ENCODE measurements at regions not wholly inside any gene's neighbourhood (a gene's known extent, or its start where the extent isn't known, plus 50 kb on each side); places are given as distances from the start of the nearest gene placed in this dataset.
"Not testable (repeated sequence)": the region's sequence is repeated elsewhere in the genome, so short reads cannot be mapped to it uniquely, and the experiment has no call there.

GRCh38 chr6:20340068-20340848 is 61.4 kb upstream of the E2F3 start:
- Histone ChIP-seq H3K4me3 (no peak overlapping the region), H3K27me3 (no peaks in the 10 kb centered on the region), H3K9me3 (no peaks in the 10 kb centered on the region), H3K36me3 (no peaks in the 10 kb centered on the region), H3K4me1 (peaks cover 0 to 6% (median 0%) of the 10 kb centered on the region in 9 donors), H3K27ac (no peak overlapping the region)
- peak in 3 of 8 donors; percentile 12 to 42 (median 25) for ATAC-seq
- no peak for TF ChIP-seq CTCF (IDR thresholded peaks at IDR 0.05)
- WGBS, 2 donors = 82 to 86% methylated on average over 9 of the region's 9 CpGs
- intact Hi-C loops (cut with DNase I) = no loop called here
- no peak for DNase-seq

GRCh38 chr6:20341096-20341495 is 60.6 kb upstream of the E2F3 start:
- ATAC-seq (peak in 1 of 8 donors; percentile 15), DNase-seq (no peak)
- TF ChIP-seq CTCF (IDR thresholded peaks at IDR 0.05) = no peak
- Histone ChIP-seq H3K4me3 (no peak overlapping the region), H3K9me3 (no peaks in the 10 kb centered on the region), H3K27ac (no peak overlapping the region), H3K36me3 (no peaks in the 10 kb centered on the region), H3K4me1 (no peaks in the 10 kb centered on the region), H3K27me3 (no peaks in the 10 kb centered on the region)
- intact Hi-C loops (cut with DNase I) = no loop called here
- WGBS, 2 donors = 59 to 66% methylated on average over 2 of the region's 2 CpGs

GRCh38 chr6:20341564-20341963 is 60.1 kb upstream of the E2F3 start:
- no peak overlapping the region for H3K27ac ChIP-seq
- no peaks in the 10 kb centered on the region for H3K27me3 ChIP-seq
- no peaks in the 10 kb centered on the region for H3K36me3 ChIP-seq

DNA sequence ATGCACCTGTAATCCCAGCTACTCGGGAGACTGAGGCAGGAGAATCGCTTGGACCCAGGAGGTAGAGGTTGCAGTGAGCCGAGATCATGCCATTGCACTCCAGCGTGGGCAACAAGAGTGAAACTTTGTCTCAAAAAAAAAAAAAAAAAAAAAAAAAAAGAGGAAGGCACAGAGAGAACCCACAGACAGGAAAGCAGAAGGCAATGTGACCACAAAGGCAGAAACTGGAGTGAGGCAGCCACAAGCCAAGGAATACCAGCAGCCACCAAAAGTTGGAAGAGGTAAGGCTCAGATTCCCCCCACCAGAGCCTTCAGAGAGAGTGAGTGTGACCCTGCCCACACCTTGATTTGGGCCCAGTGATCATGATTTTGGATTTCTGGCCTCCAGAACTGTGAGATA is 54.7 kb upstream of the E2F3 start:
- H3K4me3 ChIP-seq; H3K4me1 ChIP-seq; H3K27ac ChIP-seq; ATAC-seq; H3K27me3 ChIP-seq; H3K36me3 ChIP-seq; intact Hi-C loops (cut with DNase I); DNase-seq: not testable (repeated sequence)
- 90 to 96% methylated on average over 4 of the region's 4 CpGs for WGBS, 2 donors
- H3K9me3 ChIP-seq = peaks cover 0 to 11% (median 0%) of the 10 kb centered on the region in 11 donors

More at GRCh38 chr6:20341564-20341963, 60.1 kb upstream of the E2F3 start:
- ATAC-seq = no peak
- intact Hi-C loops (cut with DNase I) = no loop called here
- H3K9me3 ChIP-seq = no peaks in the 10 kb centered on the region
- no peaks in the 10 kb centered on the region for H3K4me1 ChIP-seq
- DNase-seq = no peak
- WGBS, 2 donors = 92 to 95% methylated on average over 4 of the region's 4 CpGs
- no peak for TF ChIP-seq CTCF (IDR thresholded peaks at IDR 0.05)
- H3K4me3 ChIP-seq = no peak overlapping the region

DNA sequence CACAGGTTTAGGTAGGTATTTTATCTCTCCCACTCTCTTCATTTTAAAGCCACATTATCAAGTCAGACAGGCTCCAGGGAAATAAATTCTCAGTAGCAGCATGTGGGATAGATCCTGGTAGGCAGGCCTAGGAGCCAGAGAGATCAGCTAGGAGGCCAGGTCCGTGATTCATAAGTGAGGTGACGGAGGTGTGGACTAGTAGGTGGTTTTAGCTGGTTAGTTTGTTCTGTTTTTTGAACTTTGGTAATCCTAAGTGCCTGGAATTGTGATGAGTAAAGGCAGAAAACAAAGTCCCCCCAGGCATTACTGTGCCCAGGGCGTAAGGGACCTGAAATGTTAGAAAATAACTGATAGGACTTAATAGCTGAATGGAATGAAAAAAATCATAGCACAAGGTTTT is 53.6 kb upstream of the E2F3 start:
- Histone ChIP-seq H3K27me3 (no peaks in the 10 kb centered on the region), H3K4me1 (no peaks in the 10 kb centered on the region), H3K4me3 (no peak overlapping the region), H3K36me3 (no peaks in the 10 kb centered on the region), H3K9me3 (peaks cover 0 to 16% (median 1%) of the 10 kb centered on the region in 11 donors), H3K27ac (no peak overlapping the region)
- intact Hi-C loops (cut with DNase I) = no loop called here
- no peak for TF ChIP-seq CTCF (IDR thresholded peaks at IDR 0.05)
- ATAC-seq (no peak), DNase-seq (no peak)
- 84 to 89% methylated on average over 3 of the region's 3 CpGs for WGBS, 2 donors
